Pancreas (tissue), 10 donors: ENCODE measurements at regions not wholly inside any gene's neighbourhood (a gene's known extent, or its start where the extent isn't known, plus 50 kb on each side); places are given as distances from the start of the nearest gene placed in this dataset.
A peak's percentile ranks its signal among the peaks of the same experiment; 100 is the strongest.
"Not testable (repeated sequence)": the region's sequence is repeated elsewhere in the genome, so short reads cannot be mapped to it uniquely, and the experiment has no call there.

Experiments
- ATAC-seq, 4 donors: fragments of 200-7000 bp; cut with Tn5 transposase; one replicate each; pipeline versions ENCODE4 v1.8.0 to v1.9.1; 2020; ENCODE audit warnings: mild to moderate bottlenecking in 4 of 4, moderate library complexity in 4 of 4
- DNase-seq, 6 donors: peaks; one replicate each; pipeline ENCODE4 v3.0.0-alpha.2; 2020
- FAIRE-seq: peaks from 2 replicates; lab custom pipeline; 2012; peaks lifted over from hg19 to GRCh38; lab: Jason Lieb, UNC
- H3K27ac ChIP-seq, 4 donors: fragments of 200-600 bp; sonication (generic); 1 replicate in 3 of 4; 2 replicates in 1 of 4; pipeline versions ENCODE4 v1.5.0 to v1.8.0; 2020
- H3K27me3 ChIP-seq, 4 donors: fragments of 200-600 bp; one replicate each; pipeline ENCODE4 v1.8.0; 2021
- H3K36me3 ChIP-seq, 3 donors: fragments of 200-600 bp; sonication (generic) in 1 of 3; one replicate each; pipeline versions ENCODE4 v1.5.0 to v1.8.0; 2020 to 2021
- H3K4me1 ChIP-seq, 3 donors: fragments of 200-600 bp; one replicate each; pipeline ENCODE4 v1.8.0; 2021
- H3K4me3 ChIP-seq, 4 donors: fragments of 200-600 bp; sonication (generic) in 2 of 4; one replicate each; pipeline versions ENCODE4 v1.5.0 to v1.8.0; 2020 to 2021
- H3K9me3 ChIP-seq, 4 donors: fragments of 200-600 bp; one replicate each; pipeline ENCODE4 v1.8.0; 2021
- WGBS, 2 donors: extraction: QIAGEN DNeasy Blood & Tissue Kit; methylation state at CpG; one replicate each; pipeline ENCODE4 v1.1.7; 2013; 5-methylcytosine and 5-hydroxymethylcytosine counted together
- intact Hi-C, 3 donors: fragments of 100-400 bp; cut with DNase I; formaldehyde crosslinking; loops; one replicate each; pipeline versions ENCODE4 v1.11.1 to v1.14.2; 2022
- TF ChIP-seq, protein P1 (sequence below), 4 donors: fragments of 200-600 bp; sonication (generic) in 3 of 4; IDR thresholded peaks; one replicate each; pipeline versions ENCODE4 v1.5.0 to v1.8.0; 2021; ENCODE audit warnings: antibody characterized with exemption in 4 of 4
- donor health status: healthy with polysubstance abuse.
- donor health status: DM: no; HTN: no; CAD: no; lungs with moderate emphysema.
- donor health status: DM: no; HTN: no; CAD: no.
- donor health status: control.
- donor health status: control.
- donor health status: Bipolar disorder and iron deficiency.
- donor health status: DM: yes; HTN: yes; CAD: no.
- donor health status: DM: no; HTN: no; CAD: no.
- donor health status: DM: no; HTN: no; CAD: no.
- donor health status: DM: yes; HTN: yes; CAD: no.

- no peak overlapping the region for H3K27ac ChIP-seq
- intact Hi-C loops, result no loop called here
- DNase-seq (no peak), ATAC-seq (peak in 3 of 4 donors; percentile 43 to 56 (median 51)), FAIRE-seq (no peak)
- TF ChIP-seq, protein P1, sequence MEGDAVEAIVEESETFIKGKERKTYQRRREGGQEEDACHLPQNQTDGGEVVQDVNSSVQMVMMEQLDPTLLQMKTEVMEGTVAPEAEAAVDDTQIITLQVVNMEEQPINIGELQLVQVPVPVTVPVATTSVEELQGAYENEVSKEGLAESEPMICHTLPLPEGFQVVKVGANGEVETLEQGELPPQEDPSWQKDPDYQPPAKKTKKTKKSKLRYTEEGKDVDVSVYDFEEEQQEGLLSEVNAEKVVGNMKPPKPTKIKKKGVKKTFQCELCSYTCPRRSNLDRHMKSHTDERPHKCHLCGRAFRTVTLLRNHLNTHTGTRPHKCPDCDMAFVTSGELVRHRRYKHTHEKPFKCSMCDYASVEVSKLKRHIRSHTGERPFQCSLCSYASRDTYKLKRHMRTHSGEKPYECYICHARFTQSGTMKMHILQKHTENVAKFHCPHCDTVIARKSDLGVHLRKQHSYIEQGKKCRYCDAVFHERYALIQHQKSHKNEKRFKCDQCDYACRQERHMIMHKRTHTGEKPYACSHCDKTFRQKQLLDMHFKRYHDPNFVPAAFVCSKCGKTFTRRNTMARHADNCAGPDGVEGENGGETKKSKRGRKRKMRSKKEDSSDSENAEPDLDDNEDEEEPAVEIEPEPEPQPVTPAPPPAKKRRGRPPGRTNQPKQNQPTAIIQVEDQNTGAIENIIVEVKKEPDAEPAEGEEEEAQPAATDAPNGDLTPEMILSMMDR (IDR thresholded peaks at IDR 0.05), result no peak
- H3K4me1 ChIP-seq, result no peaks in the 10 kb centered on the region
- H3K4me3 ChIP-seq, result no peak overlapping the region
- H3K9me3 ChIP-seq, result no peaks in the 10 kb centered on the region
- 75 to 77% methylated on average over 12 of the region's 12 CpGs for WGBS, 2 donors
- no peaks in the 10 kb centered on the region for H3K27me3 ChIP-seq
- H3K36me3 ChIP-seq, result no peaks in the 10 kb centered on the region
Measured at GRCh38 chr4:7134737-7135388, 57.5 kb upstream of the SORCS2 start.

- H3K4me1 ChIP-seq, ATAC-seq, H3K4me3 ChIP-seq, H3K27ac ChIP-seq, H3K36me3 ChIP-seq, intact Hi-C loops, FAIRE-seq, DNase-seq, H3K9me3 ChIP-seq, H3K27me3 ChIP-seq: not testable (repeated sequence)
- WGBS, 2 donors, result 83% methylated on average over 4 of the region's 4 CpGs
Measured at GRCh38 chr4:7133818-7134650, 58.3 kb upstream of the SORCS2 start.

DNA sequence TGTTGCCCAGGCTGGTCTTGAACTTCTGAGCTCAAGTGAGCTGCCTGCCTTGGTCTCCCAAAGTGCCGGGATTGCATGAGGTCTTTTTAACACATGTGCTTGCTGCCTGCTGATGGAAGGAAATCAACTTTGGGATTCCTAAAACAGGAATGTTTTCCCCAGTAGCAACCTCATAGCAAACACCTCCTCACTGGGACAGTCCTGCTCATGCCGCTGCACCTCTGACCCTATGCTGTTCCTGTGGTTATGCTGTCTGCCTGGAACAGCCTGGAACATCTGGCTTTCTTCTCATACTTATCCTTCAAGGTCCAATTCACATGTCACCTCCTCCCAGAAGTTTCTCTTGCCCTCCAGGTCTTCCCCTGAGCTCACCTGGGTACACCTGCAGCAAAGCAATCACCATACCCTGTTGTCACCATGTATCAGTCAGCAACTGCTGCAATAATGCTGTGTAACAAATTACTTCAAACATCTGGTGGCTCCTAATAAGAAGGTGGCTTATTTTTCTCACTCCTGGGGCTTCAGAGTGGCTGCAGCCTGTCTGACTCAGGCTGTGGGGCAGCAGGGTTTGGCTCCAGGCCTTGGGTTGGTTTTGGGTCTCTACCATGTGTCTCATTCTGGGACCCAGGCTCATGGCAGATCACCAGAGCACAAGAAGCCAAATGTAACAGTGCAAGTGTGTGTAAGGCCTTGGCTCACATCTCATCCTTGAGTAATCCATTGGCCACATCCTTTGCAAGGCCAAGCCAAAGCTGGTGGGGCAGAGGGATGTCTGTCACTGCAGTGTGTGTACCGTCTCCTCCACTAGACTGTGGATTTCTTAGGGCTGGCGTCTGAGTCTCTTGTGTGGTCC, 59.4 kb upstream of the SORCS2 start:
- H3K36me3 ChIP-seq, result no peaks in the 10 kb centered on the region
- H3K4me1 ChIP-seq, result no peaks in the 10 kb centered on the region
- H3K9me3 ChIP-seq, result no peaks in the 10 kb centered on the region
- DNase-seq (no peak), ATAC-seq (peak in 2 of 4 donors; percentile 34 to 39), FAIRE-seq (no peak)
- H3K27ac ChIP-seq, result no peak overlapping the region
- TF ChIP-seq, protein P1 (IDR thresholded peaks at IDR 0.05), result no peak
- no peaks in the 10 kb centered on the region for H3K27me3 ChIP-seq
- no peak overlapping the region for H3K4me3 ChIP-seq
- WGBS, 2 donors, result 92 to 93% methylated on average over 4 of the region's 4 CpGs
- intact Hi-C loops, result no loop called here

DNA sequence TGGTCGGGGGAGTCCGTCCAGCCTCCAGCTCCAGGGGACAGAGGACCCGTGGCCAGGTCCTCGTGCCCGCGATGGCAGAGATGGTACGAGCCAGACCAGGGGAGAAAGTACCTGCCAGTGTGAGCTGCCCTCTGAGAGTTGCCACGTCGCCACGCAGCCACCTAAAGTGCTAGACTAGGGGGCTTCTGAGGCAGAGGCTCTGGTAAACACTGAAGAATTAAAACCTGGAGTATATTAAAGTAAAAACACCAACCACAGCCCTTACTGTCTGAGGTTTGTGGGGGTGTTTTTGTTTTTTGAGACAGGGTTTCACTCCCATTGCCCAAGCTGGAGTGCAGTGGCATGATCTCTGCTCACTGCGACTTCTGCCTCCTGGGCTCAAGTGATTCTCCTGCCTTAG, 60.1 kb upstream of the SORCS2 start:
- DNase-seq (no peak), FAIRE-seq (no peak), ATAC-seq (no peak)
- no peaks in the 10 kb centered on the region for H3K4me1 ChIP-seq
- no peak overlapping the region for H3K4me3 ChIP-seq
- H3K27ac ChIP-seq, result no peak overlapping the region
- no peaks in the 10 kb centered on the region for H3K27me3 ChIP-seq
- no peaks in the 10 kb centered on the region for H3K9me3 ChIP-seq
- TF ChIP-seq, protein P1 (IDR thresholded peaks at IDR 0.05), result no peak
- H3K36me3 ChIP-seq, result no peaks in the 10 kb centered on the region
- intact Hi-C loops, result no loop called here
- 84 to 85% methylated on average over 11 of the region's 11 CpGs for WGBS, 2 donors

DNA sequence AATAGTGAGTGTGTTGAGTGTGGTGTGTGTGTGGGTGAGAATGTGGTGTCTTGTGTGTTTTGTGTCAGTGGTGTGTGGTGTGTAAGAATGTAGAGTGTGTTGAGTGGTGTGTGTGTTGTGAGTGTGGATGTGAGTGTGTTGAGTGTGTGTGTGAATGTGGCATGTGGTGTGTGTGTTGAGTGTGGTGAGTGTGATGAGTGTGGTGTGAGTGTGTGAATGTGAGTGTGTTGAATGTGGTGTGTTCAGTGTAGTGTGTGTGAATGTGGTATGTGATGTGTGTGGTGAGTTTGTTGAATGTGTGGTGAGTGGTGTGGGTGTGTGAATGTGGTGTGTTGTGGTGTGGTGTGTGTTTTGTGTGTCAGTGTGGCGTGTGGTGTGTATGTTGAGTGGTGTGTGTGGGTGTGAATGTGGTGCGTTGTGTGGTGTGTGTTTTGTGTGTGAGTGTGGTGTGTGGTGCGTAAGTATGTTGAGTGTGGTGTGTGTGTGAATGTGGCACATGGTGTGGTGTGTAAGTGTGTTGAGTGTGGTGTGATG, 60.8 kb upstream of the SORCS2 start:
- Histone ChIP-seq H3K36me3 (no peaks in the 10 kb centered on the region), H3K9me3 (no peaks in the 10 kb centered on the region), H3K27ac (no peak overlapping the region), H3K27me3 (no peaks in the 10 kb centered on the region), H3K4me3 (no peak overlapping the region), H3K4me1 (no peaks in the 10 kb centered on the region)
- intact Hi-C loops, result no loop called here
- FAIRE-seq (no peak), DNase-seq (no peak), ATAC-seq (no peak)
- 62% methylated on average over 3 of the region's 3 CpGs for WGBS, 2 donors
- TF ChIP-seq, protein P1 (IDR thresholded peaks at IDR 0.05), result no peak
